MG63 (cell line): ENCODE measurements at regions not wholly inside any gene's neighbourhood (a gene's known extent, or its start where the extent isn't known, plus 50 kb on each side); places are given as distances from the start of the nearest gene placed in this dataset.

Experiments used
- DNase-seq: peaks from one replicate; pipeline ENCODE4 v3.0.0-alpha.2; 2020
- H3K27me3 ChIP-seq: fragments of 250-450 bp; sonication (Bioruptor Pico); 2 replicates; pipeline ENCODE4 v1.5.1; 2020; ENCODE audit warnings: mild to moderate bottlenecking, moderate library complexity
- H3K36me3 ChIP-seq: fragments of 250-450 bp; sonication (Bioruptor Pico); 2 replicates; pipeline ENCODE4 v1.5.1; 2020; ENCODE audit warnings: mild to moderate bottlenecking, moderate library complexity
- H3K4me3 ChIP-seq: fragments of 250-450 bp; sonication (Bioruptor Pico); 2 replicates; pipeline ENCODE4 v1.5.1; 2020; ENCODE audit warnings: mild to moderate bottlenecking, moderate library complexity
- H3K9me3 ChIP-seq: fragments of 250-450 bp; sonication (Bioruptor Pico); 2 replicates; pipeline ENCODE4 v1.5.1; 2020; ENCODE audit warnings: mild to moderate bottlenecking, moderate library complexity

GRCh38 chr17:65364438-65364837 lies 197.0 kb downstream of the AXIN2 start:
- Histone ChIP-seq H3K9me3 (no peaks in the 10 kb centered on the region), H3K36me3 (no peaks in the 10 kb centered on the region), H3K27me3 (no peaks in the 10 kb centered on the region), H3K4me3 (no peak overlapping the region)
- DNase-seq: no peak

GRCh38 chr17:65362826-65363225 lies 198.6 kb downstream of the AXIN2 start:
- no peaks in the 10 kb centered on the region for H3K9me3 ChIP-seq
- DNase-seq: no peak
- no peaks in the 10 kb centered on the region for H3K36me3 ChIP-seq
- no peaks in the 10 kb centered on the region for H3K27me3 ChIP-seq
- no peak overlapping the region for H3K4me3 ChIP-seq

- no peaks in the 10 kb centered on the region for H3K27me3 ChIP-seq
- no peak for DNase-seq
- no peaks in the 10 kb centered on the region for H3K9me3 ChIP-seq
- no peaks in the 10 kb centered on the region for H3K36me3 ChIP-seq
- H3K4me3 ChIP-seq: no peak overlapping the region
Measured at GRCh38 chr17:65360961-65361552, 200.4 kb downstream of the AXIN2 start.

GRCh38 chr17:65359016-65359415 lies 202.4 kb downstream of the AXIN2 start:
- DNase-seq: peak; percentile 85
- Histone ChIP-seq H3K9me3 (no peaks in the 10 kb centered on the region), H3K4me3 (no peak overlapping the region), H3K27me3 (no peaks in the 10 kb centered on the region), H3K36me3 (no peaks in the 10 kb centered on the region)

- H3K9me3 ChIP-seq: no peaks in the 10 kb centered on the region
- no peak for DNase-seq
- H3K36me3 ChIP-seq: no peaks in the 10 kb centered on the region
- no peak overlapping the region for H3K4me3 ChIP-seq
- H3K27me3 ChIP-seq: no peaks in the 10 kb centered on the region
Measured at GRCh38 chr17:65356536-65356935, 204.9 kb downstream of the AXIN2 start.

- DNase-seq: peak; percentile 16
- H3K4me3 ChIP-seq: no peak overlapping the region
- no peaks in the 10 kb centered on the region for H3K27me3 ChIP-seq
- no peaks in the 10 kb centered on the region for H3K36me3 ChIP-seq
- H3K9me3 ChIP-seq: no peaks in the 10 kb centered on the region
Measured at GRCh38 chr17:65355246-65355645, 206.2 kb downstream of the AXIN2 start.

- Histone ChIP-seq H3K27me3 (no peaks in the 10 kb centered on the region), H3K36me3 (no peaks in the 10 kb centered on the region), H3K9me3 (peaks cover 7% of the 10 kb centered on the region), H3K4me3 (no peak overlapping the region)
- DNase-seq: no peak
Measured at GRCh38 chr17:65349916-65350315, 211.5 kb downstream of the AXIN2 start.

- peak; percentile 88 for DNase-seq
- Histone ChIP-seq H3K4me3 (no peak overlapping the region), H3K36me3 (no peaks in the 10 kb centered on the region), H3K27me3 (no peaks in the 10 kb centered on the region), H3K9me3 (peaks cover 7% of the 10 kb centered on the region)
Measured at GRCh38 chr17:65346166-65346565, 209.0 kb downstream of the RGS9 start.

- Histone ChIP-seq H3K4me3 (no peak overlapping the region), H3K9me3 (peaks cover 9% of the 10 kb centered on the region), H3K36me3 (no peaks in the 10 kb centered on the region), H3K27me3 (no peaks in the 10 kb centered on the region)
- DNase-seq: peak; percentile 58
Measured at GRCh38 chr17:65345261-65346005, 208.3 kb downstream of the RGS9 start.

GRCh38 chr17:65340401-65340800 lies 203.2 kb downstream of the RGS9 start:
- DNase-seq: no peak
- Histone ChIP-seq H3K4me3 (no peak overlapping the region), H3K27me3 (no peaks in the 10 kb centered on the region), H3K36me3 (no peaks in the 10 kb centered on the region), H3K9me3 (peaks cover 11% of the 10 kb centered on the region)

GRCh38 chr17:65334406-65334805 lies 197.2 kb downstream of the RGS9 start:
- H3K36me3 ChIP-seq: no peaks in the 10 kb centered on the region
- DNase-seq: no peak
- H3K4me3 ChIP-seq: no peak overlapping the region
- no peaks in the 10 kb centered on the region for H3K27me3 ChIP-seq
- H3K9me3 ChIP-seq: peaks cover 5% of the 10 kb centered on the region; the same call in 1 of the 2 replicates

- DNase-seq: no peak
- no peaks in the 10 kb centered on the region for H3K36me3 ChIP-seq
- H3K4me3 ChIP-seq: no peak overlapping the region
- no peaks in the 10 kb centered on the region for H3K9me3 ChIP-seq
- no peaks in the 10 kb centered on the region for H3K27me3 ChIP-seq
Measured at GRCh38 chr17:65332779-65333178, 195.6 kb downstream of the RGS9 start.

- Histone ChIP-seq H3K27me3 (no peaks in the 10 kb centered on the region), H3K36me3 (no peaks in the 10 kb centered on the region), H3K4me3 (no peak overlapping the region), H3K9me3 (no peaks in the 10 kb centered on the region)
- DNase-seq: peak; percentile 38
Measured at GRCh38 chr17:65332375-65332774, 195.2 kb downstream of the RGS9 start.

GRCh38 chr17:65328567-65328966 lies 191.4 kb downstream of the RGS9 start:
- no peak overlapping the region for H3K4me3 ChIP-seq
- no peaks in the 10 kb centered on the region for H3K36me3 ChIP-seq
- no peaks in the 10 kb centered on the region for H3K27me3 ChIP-seq
- no peaks in the 10 kb centered on the region for H3K9me3 ChIP-seq
- DNase-seq: no peak

GRCh38 chr17:65324611-65325342 lies 187.6 kb downstream of the RGS9 start:
- no peaks in the 10 kb centered on the region for H3K36me3 ChIP-seq
- H3K27me3 ChIP-seq: no peaks in the 10 kb centered on the region
- DNase-seq: peak; percentile 15
- no peaks in the 10 kb centered on the region for H3K9me3 ChIP-seq
- H3K4me3 ChIP-seq: no peak overlapping the region

- Histone ChIP-seq H3K9me3 (no peaks in the 10 kb centered on the region), H3K4me3 (no peak overlapping the region), H3K36me3 (no peaks in the 10 kb centered on the region), H3K27me3 (no peaks in the 10 kb centered on the region)
- no peak for DNase-seq
Measured at GRCh38 chr17:65323049-65323448, 185.9 kb downstream of the RGS9 start.

- no peaks in the 10 kb centered on the region for H3K27me3 ChIP-seq
- no peak overlapping the region for H3K4me3 ChIP-seq
- H3K36me3 ChIP-seq: no peaks in the 10 kb centered on the region
- H3K9me3 ChIP-seq: no peaks in the 10 kb centered on the region
- DNase-seq: no peak
Measured at GRCh38 chr17:65320820-65321219, 183.7 kb downstream of the RGS9 start.
